HG03108 (cell line): ENCODE measurements at regions not wholly inside any gene's neighbourhood (a gene's known extent, or its start where the extent isn't known, plus 50 kb on each side); places are given as distances from the start of the nearest gene placed in this dataset.
"Not testable (repeated sequence)": the region's sequence is repeated elsewhere in the genome, so short reads cannot be mapped to it uniquely, and the experiment has no call there.

Experiments
- ATAC-seq: cut with Tn5 transposase; IDR thresholded peaks from one replicate; pipeline ENCODE4 v1.9.1; 2021; ENCODE audit warnings: moderate library complexity; ENCODE audit not compliant: unreplicated experiment

DNA sequence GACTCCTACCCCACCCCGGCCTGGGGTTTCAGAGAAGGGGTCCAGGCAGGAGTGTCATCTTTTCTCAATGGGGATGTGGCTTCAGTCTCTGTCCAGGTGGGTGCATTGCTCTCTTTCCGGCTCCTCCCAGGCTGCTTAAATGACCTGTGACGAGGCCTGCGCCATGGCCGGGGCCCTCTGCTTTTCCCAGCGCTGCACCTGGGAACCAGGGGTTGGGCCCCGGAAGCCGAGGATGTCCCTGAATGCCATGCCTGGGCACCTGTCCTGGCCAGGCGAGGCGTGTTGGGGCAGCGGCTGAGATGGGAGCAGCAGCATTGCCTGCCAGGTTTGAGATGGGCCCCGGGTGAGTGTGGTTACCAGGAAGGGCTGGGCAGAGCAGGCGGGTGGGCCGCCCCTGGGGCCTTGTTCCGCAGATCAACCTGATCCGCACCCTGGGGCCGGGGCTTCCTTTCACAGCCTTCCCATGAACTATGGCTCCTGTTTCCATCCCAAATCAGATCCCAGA, 147.4 kb downstream of the SEC14L1 start:
- ATAC-seq, result no peak

DNA sequence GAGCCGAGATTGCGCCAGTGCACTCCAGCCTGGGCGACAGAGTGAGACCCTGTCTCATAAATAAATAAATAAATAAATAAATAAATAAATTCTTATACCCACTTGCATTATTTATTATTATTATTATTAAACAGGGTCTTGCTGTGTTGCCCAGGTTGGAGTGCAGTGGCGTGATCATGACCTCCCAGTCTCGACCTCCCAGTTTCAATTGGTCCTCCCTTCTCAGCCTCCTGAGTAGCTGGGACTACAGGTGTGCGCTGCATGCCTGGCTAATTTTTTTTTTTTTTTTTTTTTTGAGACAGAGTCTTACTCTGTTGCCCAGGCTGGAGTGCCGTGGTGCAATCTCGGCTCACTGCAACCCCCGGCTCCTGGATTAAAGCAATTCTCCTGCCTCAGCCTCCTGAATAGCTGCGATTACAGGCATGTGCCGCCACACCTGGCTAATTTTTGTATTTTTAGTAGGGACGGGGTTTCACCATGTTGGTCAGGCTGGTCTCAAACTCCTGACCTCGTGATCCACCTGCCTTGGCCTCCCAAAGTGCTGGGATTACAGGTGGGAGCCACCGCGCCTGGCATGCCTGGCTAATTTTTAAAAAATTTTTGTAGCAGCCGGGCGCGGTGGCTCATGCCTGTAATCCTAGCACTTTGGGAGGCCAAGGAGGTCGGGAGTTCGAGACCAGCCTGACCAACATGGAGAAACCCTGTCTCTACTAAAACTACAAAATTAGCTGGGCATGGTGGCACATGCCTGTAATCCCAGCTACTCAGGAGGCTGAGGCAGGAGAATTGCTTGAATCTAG, 150.2 kb downstream of the SEC14L1 start:
- ATAC-seq, result not testable (repeated sequence)

- no peak for ATAC-seq
Observed at GRCh38 chr17:77291591-77292386, 151.0 kb downstream of the SEC14L1 start.

DNA sequence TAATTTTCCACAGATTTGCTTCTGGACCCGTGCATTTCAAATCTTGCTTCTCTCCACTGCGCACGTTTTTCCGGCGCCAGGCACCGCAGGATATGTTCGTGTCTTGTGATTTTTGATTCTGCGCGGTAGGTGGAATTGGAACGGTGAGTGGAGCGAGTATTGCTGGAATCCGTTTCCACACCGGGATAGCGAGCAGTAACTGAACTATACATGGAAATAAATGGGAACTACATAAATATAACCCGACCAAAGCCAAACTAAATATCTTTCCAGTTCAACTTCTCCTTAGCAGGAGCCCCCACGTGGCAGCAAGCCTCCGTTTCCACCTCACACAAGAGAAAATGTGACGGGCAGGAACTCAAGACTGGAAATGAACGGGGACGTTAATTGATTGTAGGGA, 154.0 kb downstream of the SEC14L1 start:
- no peak for ATAC-seq

- no peak for ATAC-seq
Observed at GRCh38 chr17:77295241-77295853, 154.6 kb downstream of the SEC14L1 start.

- no peak for ATAC-seq
Observed at GRCh38 chr17:77296769-77297409, 156.1 kb downstream of the SEC14L1 start.

- ATAC-seq, result no peak
Observed at GRCh38 chr17:77297693-77298666, 157.2 kb downstream of the SEC14L1 start.

DNA sequence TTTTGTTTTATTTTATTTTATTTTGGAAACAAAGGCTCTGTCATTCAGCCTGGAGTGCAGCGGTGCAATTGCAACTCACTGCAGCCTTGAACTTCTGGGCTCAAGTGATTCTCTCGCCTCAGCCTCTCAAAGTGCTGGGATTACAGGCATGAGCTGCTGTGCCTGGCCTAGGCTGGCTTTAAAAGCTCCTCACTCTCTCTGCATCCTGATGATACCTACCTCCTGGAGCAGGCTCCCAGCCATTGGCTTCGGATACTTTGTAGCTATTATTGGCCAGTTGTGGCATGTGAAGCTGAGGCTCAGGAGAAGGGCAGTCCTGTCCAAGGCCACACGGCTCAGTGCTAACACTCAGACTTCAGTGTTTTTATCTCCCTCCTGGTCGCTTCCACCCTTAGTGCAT, 158.0 kb downstream of the SEC14L1 start:
- ATAC-seq, result no peak

DNA sequence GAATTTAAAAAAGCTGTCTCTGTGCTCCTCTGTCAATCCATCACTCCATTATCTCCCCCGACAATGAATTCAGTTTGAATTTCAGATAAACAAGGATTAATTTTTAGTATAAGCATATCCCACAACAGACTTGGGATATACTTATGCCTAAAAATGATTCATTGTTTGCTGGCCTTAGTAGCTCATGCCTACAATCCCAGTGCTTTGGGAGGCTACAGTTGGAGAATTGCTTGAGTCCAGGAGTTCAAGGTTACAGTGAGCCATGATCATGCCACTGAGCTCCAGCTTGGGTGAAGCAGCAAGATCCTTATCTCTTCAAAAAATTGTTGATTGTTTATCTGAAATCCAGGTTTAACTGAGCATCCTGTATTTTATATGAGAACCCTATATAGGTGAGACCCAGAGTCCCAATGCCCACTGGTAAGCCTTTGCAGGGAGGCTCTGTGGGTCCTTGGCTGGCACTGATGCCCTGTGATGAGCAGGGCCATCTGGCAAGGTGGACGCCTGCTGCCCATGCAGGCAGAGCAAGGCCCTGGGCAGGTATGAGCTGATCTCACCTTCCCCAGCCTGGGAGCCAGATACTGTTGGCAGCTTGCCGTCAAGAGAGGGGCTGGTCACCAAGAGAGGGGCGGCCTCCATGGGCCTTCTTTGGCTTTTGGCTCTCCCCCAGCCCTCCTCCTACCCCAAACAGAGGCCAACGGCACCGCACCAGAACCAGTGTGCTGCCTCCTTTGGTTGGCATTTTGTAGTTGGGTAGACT, 158.7 kb downstream of the SEC14L1 start:
- no peak for ATAC-seq

DNA sequence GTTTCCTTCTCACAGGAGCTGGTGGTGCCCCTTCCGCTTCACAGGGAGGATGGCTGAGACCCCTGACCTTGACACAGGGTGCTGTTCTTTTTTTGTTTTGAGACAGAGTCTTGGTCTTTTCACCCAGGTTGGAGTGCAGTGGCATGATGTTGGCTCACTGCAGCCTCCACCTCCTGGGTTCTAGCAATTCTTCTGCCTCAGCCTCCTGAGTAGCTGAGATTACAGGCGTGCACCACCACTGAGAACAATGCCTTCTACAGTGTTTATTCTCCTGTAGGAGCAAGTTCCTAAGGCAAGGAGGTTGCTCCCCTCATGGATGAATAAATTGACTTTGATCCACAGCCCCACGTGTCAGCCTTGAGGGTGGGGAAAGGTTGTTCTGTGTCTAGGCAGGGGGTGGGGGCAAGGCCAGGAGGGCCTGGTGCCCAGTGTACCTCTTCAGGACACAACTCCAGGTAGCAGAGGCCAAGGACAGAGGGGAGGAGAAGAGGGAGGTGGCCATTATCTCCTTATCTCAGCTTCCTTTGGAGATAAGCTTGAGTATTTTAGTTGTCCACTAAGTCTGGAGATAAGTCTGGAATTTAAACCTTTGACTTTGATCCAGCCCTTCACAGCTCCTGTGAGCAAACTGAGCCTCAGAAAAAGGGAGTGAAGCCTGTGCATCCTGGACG, 159.4 kb downstream of the SEC14L1 start:
- ATAC-seq, result no peak

DNA sequence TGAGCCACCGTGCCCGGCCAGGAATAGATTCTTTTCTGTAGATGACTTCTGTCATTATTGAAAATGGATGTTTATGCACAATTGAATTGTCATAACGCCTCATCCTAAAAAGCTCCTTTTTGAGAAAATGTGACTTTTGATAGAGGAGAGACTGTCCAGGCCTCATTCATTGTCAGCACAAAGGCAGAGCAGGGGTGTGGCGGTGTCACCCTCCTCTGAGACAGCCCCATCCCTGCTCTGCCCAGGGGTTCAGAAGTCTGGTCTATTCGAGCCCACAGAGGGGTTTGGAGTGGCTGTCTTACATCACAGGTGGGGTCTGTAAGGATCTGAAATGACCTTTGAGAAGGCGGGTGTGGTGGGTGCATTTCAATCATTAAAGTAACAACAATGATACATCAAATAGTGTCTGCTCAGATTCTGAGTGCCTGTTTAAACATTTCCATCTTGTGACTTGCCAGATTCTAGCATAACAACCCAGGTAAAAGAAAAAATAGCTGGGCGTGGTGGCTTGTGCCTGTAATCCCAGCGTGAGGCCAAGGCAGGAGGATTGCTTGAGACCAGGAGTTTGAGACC, 161.0 kb downstream of the SEC14L1 start:
- no peak for ATAC-seq

DNA sequence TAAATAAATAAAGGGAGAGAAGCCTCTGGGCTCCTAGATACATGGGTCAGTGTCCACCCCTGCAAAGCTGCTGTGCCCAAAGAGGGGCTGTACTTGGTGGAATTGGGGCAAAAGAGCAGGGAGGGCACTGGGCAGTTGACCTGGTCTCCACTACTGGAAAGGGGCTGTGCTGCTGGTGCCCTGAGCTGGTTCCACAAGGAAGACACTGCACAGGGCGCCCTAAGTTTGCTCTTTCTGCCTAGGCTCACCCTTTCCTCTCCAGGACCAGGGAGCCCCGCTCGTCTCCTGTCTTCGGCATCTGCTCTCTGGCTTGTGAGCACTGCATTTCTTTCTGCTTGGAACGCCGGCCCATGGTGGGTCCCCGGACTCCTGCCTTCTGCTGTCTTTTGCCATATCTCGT, 161.9 kb downstream of the SEC14L1 start:
- ATAC-seq, result no peak

DNA sequence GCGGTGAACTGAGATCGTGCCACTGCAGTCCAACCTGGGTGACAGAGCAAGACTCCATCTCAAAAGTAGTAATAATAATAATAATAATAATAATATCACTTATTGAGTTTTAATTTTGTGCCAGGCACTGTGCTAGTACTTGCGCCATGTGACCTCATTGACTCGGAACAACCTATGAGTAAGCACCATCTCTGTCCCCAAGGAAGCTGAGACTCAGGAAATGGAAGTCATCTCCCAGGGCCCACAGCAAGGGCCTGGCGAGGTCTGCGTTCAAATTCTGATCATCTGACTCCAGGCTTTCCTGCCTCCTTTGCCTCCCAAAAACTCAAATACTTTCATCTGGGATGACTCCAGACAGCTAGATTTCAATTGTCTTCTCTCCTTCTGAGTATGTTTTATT, 162.9 kb downstream of the SEC14L1 start:
- no peak for ATAC-seq

- no peak for ATAC-seq
Observed at GRCh38 chr17:77304051-77304745, 163.4 kb downstream of the SEC14L1 start.

DNA sequence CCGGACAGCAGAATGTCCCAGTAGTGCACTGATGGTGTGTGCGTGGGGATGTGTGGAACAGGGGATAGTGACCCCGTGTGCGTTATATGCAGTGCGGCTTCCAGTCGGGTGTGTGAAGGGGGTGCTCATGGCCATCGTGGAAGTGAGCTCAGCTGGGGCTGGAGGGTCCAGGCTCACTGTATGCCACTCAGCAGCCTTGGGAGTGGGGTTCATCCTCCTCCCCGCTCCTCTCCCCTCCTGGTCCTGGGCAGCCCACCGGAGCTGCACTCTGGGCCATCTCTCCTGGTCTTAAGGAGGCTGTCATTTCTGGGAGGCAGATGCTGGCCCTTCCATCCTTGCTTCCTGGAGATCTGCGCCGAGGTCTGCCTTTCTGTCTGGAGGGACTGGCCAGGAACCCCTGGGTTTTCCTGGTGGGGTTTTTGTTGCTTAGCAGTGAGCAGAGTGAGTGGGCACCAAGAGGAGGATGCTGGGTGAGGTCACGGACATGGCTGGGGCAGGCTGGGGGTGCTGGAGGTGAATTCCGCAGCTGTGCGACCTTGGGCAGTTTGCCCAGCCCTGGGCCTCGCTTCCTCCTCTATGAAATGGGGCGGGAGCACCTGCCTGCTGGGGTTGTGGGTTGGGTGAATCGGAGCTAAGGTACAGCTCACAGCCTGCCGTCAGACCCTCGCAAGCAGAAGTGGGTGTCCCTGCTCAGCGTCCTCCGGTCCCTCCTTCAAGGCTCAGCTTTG, 164.1 kb downstream of the SEC14L1 start:
- ATAC-seq, result no peak

- no peak for ATAC-seq
Observed at GRCh38 chr17:77306048-77306789, 165.4 kb downstream of the SEC14L1 start.
